ENCODE measurements at regions not wholly inside any gene's neighbourhood (a gene's known extent, or its start where the extent isn't known, plus 50 kb on each side); places are given as distances from the start of the nearest gene placed in this dataset.
"Not testable (repeated sequence)": the region's sequence is repeated elsewhere in the genome, so short reads cannot be mapped to it uniquely, and the experiment has no call there.

DNA sequence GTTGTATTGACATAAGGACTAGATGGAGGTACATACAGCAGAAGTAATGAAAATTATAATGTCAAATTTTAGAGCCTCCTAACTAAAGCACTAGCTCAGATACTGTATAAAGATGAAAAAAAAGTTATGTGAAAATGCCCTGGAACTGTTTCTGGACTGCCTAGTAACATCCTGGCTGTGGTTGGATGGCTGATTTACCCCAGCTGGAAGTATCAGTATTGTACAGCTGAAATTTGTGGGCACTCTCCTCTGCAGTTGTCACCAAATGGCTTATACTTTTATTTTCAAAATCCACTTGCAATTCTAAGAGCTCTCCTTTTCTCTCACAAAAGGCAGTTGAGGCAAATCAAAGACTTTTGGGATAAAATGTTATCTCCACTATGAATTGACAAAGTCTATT lies 239.2 kb downstream of the RPIA start:
- ATAC-seq (no peak), DNase-seq (ENCODE audit: low spot score in 2 of 2) (no peak)
- Mint-ChIP-seq H3K9me3 (no peaks in the 10 kb centered on the region), H3K27ac (no peak overlapping the region), H3K36me3 (no peaks in the 10 kb centered on the region)

DNA sequence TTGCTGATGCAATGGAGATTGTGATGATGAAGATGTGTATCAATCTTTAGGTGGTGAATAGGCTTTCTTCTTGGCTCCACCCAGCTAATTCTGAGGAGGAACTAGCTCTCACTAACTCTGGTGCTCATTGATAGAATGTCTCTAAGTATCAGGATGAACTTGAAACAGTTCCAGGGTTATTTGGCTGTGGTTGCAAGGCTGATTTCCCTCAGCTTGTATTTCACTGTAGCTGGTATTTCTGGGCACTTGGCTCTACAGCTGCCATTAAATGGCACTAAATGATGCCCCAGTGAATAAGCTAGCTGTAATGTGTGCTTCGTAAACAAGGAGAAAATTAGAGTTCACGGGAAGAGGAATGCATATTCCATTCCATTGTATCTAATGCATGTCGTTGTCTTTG lies 241.2 kb downstream of the RPIA start:
- no peak overlapping the region for H3K27ac Mint-ChIP-seq
- no peak for DNase-seq (ENCODE audit: low spot score in 2 of 2)
- H3K36me3 Mint-ChIP-seq = no peaks in the 10 kb centered on the region
- no peak for ATAC-seq
- H3K9me3 Mint-ChIP-seq = no peaks in the 10 kb centered on the region

GRCh38 chr2:88933091-88933490 lies 241.6 kb downstream of the RPIA start:
- Mint-ChIP-seq H3K9me3 (no peaks in the 10 kb centered on the region), H3K27ac (no peak overlapping the region), H3K36me3 (no peaks in the 10 kb centered on the region)
- ATAC-seq = no peak
- no peak for DNase-seq (ENCODE audit: low spot score in 2 of 2)

DNA sequence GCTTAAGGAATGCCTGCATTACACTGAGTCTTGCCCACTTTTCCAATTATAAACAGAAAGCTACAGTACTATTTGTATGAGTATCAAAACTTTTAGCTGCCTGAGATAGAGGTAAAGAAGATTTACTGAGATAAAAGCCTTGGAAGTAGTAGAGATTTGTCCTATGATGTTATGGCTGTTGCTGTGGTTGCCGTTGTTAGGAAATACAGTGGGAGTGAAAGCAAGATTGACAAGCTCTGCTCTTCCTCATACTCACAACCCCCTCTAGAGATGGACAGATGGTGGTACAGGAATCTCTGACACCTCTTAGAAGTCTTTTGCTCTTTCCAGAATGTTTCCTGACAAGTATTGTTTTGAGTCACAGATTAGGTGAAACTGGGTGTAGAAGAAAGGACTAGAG lies 242.5 kb downstream of the RPIA start:
- H3K36me3 Mint-ChIP-seq = no peaks in the 10 kb centered on the region
- H3K9me3 Mint-ChIP-seq = no peaks in the 10 kb centered on the region
- H3K27ac Mint-ChIP-seq = no peak overlapping the region
- ATAC-seq (no peak), DNase-seq (ENCODE audit: low spot score in 2 of 2) (no peak)

DNA sequence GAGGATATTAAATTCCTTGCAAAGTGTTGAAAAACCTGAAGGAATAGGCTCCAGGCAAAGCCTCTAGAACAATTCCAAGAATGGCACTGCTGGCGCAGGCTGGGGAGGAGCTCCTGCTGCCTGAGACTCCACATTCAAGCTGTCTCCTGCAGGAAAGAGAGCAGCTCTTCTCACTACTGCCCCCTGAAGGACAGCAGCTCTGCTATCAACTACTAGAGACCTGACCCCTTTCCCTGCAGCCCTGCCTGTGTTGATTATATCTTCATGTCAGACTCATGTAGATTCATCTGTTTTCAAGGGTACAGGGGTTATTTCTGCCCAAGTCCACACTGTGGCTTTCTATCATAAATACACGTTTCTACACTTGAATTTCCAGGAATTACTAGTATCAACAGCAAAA lies 249.7 kb downstream of the RPIA start:
- H3K36me3 Mint-ChIP-seq = not testable (repeated sequence)

DNA sequence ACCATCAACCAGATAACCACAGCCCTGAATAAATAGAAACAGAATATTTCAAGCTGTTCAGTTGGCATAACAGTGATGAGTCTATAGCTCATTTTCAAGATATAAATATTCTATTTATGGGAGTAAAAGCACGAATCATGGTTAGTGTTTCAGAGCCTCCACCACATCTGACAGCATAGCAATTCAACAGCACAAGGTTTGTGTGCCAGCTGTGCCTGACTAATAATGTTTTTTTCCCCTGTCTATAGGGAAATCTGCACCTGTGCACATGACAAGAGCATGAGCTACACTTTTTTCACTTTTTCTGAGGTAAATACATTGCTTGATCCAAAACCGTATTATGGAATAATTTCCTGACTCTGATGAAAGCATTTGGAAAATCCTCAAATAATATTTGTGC lies 251.3 kb downstream of the RPIA start:
- H3K27ac Mint-ChIP-seq = no peak overlapping the region
- H3K36me3 Mint-ChIP-seq = no peaks in the 10 kb centered on the region
- ATAC-seq (no peak), DNase-seq (ENCODE audit: low spot score in 2 of 2) (no peak)
- H3K9me3 Mint-ChIP-seq = no peaks in the 10 kb centered on the region

More for the DNA sequence above, 249.7 kb downstream of the RPIA start:
- ATAC-seq, H3K9me3 Mint-ChIP-seq, H3K27ac Mint-ChIP-seq: not testable (repeated sequence)
- DNase-seq (ENCODE audit: low spot score in 2 of 2) = peak in 1 of 2 donors; percentile 8

- Mint-ChIP-seq H3K36me3 (no peaks in the 10 kb centered on the region), H3K9me3 (no peaks in the 10 kb centered on the region), H3K27ac (no peak overlapping the region)
- ATAC-seq (no peak), DNase-seq (ENCODE audit: low spot score in 2 of 2) (no peak)
These were observed 257.9 kb downstream of the RPIA start for GRCh38 chr2:88949336-88949735.

GRCh38 chr2:88950010-88950409 lies 258.5 kb downstream of the RPIA start:
- ATAC-seq = no peak
- Mint-ChIP-seq H3K27ac (no peak overlapping the region), H3K36me3 (no peaks in the 10 kb centered on the region), H3K9me3 (no peaks in the 10 kb centered on the region)
- DNase-seq (ENCODE audit: low spot score in 2 of 2) = no peak

- ATAC-seq = peak in 1 of 2 donors; percentile 43
- DNase-seq (ENCODE audit: low spot score in 2 of 2) = no peak
- Mint-ChIP-seq H3K9me3 (no peaks in the 10 kb centered on the region), H3K36me3 (no peaks in the 10 kb centered on the region), H3K27ac (no peak overlapping the region)
These were observed 264.1 kb downstream of the RPIA start for GRCh38 chr2:88955607-88956006.

GRCh38 chr2:88959480-88960204 lies 268.2 kb downstream of the RPIA start:
- ATAC-seq (no peak), DNase-seq (ENCODE audit: low spot score in 2 of 2) (no peak)
- Mint-ChIP-seq H3K36me3 (no peaks in the 10 kb centered on the region), H3K27ac (no peak overlapping the region), H3K9me3 (no peaks in the 10 kb centered on the region)

DNA sequence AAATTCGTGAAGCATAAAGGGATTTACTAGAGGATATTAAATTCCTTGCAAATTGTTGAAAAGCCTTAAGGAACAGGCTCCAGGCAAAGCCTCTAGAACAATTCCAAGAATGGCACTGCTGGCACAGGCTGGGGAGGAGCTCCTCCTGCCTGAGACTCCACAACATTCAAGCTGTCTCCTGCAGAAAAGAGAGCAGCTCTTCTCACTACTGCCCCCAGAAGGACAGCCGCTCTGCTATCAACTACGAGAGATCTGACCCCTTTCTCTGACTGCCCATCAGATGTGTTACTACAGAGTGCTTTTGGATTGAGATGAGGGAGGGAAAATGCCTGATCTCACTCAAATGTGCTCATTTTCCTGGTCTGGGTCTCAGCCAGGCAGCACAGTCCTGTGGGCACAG lies 269.9 kb downstream of the RPIA start:
- H3K9me3 Mint-ChIP-seq; H3K36me3 Mint-ChIP-seq; ATAC-seq; DNase-seq (ENCODE audit: low spot score in 2 of 2); H3K27ac Mint-ChIP-seq: not testable (repeated sequence)

DNA sequence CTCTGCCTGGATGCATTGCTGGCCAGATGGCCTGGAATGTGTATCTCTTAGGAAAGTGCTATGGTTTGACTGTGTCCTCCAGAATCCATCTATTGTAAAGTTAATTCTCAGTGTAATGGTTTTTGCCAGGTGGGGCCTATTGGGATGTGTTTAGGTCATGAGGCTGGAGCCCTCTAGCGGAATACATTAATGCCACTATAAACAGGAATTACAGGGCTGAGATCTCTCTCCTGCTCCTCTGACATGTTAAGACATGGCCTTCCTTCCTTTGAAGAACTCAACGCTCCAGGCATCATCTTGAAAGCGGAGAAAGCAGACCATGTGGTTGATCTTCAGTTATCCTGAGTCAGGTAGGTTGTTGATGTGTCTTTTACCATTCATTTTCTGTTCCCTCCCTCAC lies 276.4 kb downstream of the RPIA start:
- Mint-ChIP-seq H3K9me3 (no peaks in the 10 kb centered on the region), H3K27ac (no peak overlapping the region), H3K36me3 (no peaks in the 10 kb centered on the region)

DNA sequence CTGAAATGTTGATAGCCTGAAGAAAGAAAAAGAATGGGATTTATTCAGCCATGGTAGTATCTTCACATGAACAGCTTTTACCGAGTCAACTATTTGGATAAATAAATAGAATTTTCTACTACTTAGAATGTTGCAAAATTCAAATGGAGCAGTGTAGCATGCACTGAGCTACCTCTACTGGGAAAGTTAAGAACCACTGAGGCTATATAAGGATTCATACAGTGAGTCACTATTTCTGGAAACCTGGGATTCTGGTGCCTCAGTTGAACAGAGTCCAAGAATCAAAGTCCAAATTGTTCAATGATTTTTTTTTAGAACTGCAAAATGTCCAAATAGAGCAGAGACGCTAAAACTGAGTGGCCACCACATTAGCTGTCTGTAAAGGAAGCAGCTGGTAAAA lies 286.5 kb downstream of the RPIA start:
- not testable (repeated sequence) for ATAC-seq; DNase-seq (ENCODE audit: low spot score in 2 of 2); H3K27ac Mint-ChIP-seq; H3K9me3 Mint-ChIP-seq; H3K36me3 Mint-ChIP-seq

More for the DNA sequence above, 276.4 kb downstream of the RPIA start:
- ATAC-seq (no peak), DNase-seq (ENCODE audit: low spot score in 2 of 2) (no peak)

DNA sequence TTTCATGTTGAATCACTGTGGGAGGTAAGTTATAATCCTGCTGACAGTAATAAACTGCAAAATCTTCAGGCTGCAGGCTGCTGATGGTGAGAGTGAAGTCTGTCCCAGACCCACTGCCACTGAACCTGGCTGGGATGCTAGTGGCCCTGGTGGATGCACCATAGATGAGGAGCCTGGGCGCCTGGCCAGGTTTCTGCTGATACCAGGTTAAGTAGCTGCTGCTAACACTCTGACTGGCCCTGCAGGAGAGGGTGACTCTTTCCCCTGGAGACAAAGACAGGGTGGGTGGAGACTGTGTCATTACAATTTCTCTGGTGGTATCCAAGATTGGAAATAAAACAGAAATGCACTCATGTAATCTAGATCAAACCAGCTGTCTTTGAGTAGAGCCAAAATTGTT lies 287.0 kb downstream of the RPIA start:
- not testable (repeated sequence) for H3K27ac Mint-ChIP-seq; H3K36me3 Mint-ChIP-seq; H3K9me3 Mint-ChIP-seq; ATAC-seq; DNase-seq (ENCODE audit: low spot score in 2 of 2)

DNA sequence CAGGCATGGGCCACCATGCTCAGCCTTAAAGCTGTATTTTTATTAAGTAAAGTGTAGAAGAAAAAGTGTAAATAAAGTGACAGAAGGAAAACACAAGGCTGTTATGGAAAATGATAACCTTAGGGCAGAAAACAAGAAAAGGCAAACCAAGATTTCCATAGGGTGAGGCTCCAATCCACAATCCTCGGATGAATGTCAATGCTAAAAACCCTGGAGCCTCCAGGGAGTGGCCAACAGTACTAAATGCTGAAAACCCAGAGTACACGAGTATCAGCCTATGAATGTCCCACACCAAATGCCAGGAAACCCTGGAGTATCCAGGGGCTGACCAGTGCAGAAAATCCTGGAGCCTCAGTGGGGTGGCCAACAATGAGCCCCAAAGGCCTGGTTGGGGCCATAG lies 292.6 kb downstream of the RPIA start:
- H3K36me3 Mint-ChIP-seq, H3K27ac Mint-ChIP-seq, H3K9me3 Mint-ChIP-seq: not testable (repeated sequence)

DNA sequence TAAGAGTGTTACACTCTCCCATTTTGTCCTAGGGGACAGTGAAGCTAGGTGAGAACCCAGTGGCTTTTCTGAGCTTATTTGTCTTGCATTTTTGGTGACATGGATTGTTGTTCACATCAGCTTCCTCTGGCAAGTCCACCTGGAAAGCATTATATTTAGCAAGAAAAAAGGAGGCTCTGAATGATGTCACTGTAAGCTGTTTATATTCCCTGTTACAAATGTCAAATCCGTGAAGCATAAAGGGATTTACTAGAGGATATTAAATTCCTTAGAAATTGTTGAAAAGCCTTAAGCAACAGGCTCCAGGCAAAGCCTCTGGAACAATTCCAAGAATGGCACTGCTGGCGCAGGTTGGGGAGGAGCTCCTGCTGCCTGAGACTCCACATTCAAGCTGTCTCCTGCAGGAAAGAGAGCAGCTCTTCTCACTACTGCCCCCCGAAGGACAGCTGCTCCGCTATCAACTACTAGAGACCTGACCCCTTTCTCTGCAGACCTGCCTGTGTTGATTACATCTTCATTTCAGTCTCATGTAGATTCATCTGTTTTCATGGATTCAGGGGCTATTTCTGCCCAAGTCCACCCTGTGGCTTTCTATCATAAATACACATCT lies 295.4 kb downstream of the RPIA start:
- ATAC-seq; H3K27ac Mint-ChIP-seq; H3K36me3 Mint-ChIP-seq; DNase-seq (ENCODE audit: low spot score in 2 of 2); H3K9me3 Mint-ChIP-seq: not testable (repeated sequence)

More for the DNA sequence above, 292.6 kb downstream of the RPIA start:
- not testable (repeated sequence) for DNase-seq (ENCODE audit: low spot score in 2 of 2); ATAC-seq

DNA sequence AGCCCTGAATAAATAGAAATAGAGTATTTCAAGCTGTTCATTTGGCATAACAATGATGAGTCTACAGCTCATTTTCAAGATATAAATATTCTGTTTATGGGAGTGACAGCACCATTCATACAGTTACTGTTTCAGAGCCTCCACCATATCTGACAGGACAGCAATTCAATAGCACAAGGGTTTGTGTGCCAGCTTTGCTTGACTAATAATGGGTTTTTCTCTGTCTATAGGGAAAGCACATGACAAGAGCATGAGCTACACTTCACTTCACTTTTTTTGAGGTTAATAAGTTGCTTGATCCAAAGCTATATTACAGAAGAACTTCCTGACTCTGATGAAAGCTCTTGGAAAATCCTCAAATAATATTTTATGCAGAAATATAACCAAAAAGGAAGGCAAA lies 297.1 kb downstream of the RPIA start:
- not testable (repeated sequence) for H3K9me3 Mint-ChIP-seq; ATAC-seq; DNase-seq (ENCODE audit: low spot score in 2 of 2); H3K36me3 Mint-ChIP-seq; H3K27ac Mint-ChIP-seq

- ATAC-seq; H3K27ac Mint-ChIP-seq; DNase-seq (ENCODE audit: low spot score in 2 of 2); H3K36me3 Mint-ChIP-seq; H3K9me3 Mint-ChIP-seq: not testable (repeated sequence)
These were observed 301.3 kb downstream of the RPIA start for GRCh38 chr2:88992819-88993218.
